GM18499 (cell line): ENCODE measurements at regions not wholly inside any gene's neighbourhood (a gene's known extent, or its start where the extent isn't known, plus 50 kb on each side); places are given as distances from the start of the nearest gene placed in this dataset.
"Not testable (repeated sequence)": the region's sequence is repeated elsewhere in the genome, so short reads cannot be mapped to it uniquely, and the experiment has no call there.

Source experiments
- ATAC-seq: cut with Tn5 transposase; IDR thresholded peaks from one replicate; pipeline ENCODE4 v1.9.1; 2021; ENCODE audit warnings: moderate number of reproducible peaks; ENCODE audit not compliant: insufficient read depth, unreplicated experiment

DNA sequence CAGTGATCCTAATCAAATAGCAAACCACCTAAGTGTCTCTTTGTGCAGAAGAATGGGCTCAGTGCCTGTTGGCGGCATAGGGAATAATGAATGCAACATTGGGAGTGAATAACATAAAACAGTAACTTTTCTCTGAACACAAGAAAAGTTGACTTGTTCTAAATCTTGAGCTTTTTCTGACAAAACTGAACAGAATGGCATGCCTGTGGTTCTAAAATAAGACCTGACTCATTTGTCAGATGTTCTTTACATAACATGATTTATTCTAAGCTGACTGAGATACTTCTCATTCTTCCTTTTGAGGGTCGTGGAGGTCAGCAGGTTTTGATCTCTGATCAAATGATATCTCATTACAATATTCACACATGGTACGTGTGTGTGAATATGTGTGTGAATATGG lies 165.4 kb upstream of the WDR1 start:
- no peak for ATAC-seq

DNA sequence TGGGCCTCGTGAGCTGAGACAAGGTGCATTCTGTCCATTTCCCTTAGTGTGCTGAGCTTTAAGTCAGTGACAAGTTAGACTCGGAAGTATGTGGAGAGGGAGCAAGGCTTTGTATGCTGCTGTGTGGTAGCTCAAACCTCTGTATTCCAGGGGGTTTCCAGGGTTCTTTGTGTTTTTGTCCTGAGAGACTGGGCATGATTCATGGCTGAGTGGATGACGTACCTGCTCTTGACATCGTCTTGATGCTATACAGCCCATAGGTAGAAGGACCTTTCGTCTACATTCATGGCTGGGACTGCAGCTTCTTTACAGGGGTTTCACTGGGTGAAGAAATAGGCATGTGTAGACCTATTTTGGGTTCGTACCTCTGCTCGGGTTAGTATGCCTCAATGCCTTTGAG lies 162.7 kb upstream of the WDR1 start:
- no peak for ATAC-seq

DNA sequence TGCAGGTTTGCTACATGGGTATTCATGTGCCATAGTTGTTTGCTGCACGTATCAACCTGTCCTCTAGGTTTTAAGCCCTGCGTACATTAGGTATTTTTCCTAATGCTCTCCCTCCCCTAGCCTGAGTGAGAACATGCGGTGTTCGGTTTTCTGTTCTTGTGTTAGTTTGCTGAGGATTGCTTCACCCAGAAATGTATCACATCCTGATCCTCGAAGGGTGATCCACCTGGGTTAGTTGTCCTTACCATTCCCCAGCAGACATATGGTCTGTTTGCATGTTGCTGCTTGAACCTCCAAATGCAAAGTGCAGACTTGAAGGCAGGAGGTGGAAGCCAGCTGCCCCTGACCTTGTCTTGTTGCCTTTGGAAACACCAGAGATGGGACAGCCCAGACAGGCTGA lies 161.5 kb upstream of the WDR1 start:
- no peak for ATAC-seq

DNA sequence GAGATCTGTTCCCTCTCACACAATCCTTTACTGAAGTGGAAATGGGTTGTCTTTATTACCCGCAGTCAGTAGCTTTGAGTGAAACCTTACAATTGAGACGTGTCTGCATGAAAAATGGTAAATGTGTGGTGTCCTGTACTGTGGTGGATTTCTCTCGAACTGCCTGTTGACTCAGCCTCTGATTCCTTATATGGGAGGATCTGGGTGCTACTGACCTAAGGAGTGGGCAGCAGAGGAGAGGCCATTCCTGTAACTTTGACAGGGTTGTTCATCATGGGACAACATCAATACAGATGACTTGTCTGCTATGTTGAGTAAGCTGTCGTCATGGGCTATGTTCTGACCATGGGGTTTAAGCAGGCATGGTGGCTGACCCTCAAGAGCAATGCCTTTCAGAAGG lies 159.6 kb upstream of the WDR1 start:
- no peak for ATAC-seq

DNA sequence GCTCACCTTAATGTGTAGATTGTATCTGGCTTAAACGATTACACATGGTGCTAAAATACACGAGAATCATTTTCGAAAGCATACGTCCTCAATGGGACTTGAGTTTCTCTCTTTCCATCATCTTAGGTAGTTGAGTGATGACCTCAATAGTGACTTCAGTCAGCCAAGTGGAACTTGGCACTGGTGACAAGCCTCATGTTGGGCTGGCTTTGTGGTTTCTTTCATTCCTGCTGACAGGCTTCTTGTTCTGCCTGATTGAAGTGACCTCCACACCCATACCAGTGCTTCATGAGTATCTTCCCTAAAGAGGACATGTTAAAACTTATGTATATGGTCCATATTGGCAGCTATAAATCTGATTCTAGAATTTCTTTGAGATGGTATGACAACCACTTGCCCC lies 159.1 kb upstream of the WDR1 start:
- no peak for ATAC-seq

DNA sequence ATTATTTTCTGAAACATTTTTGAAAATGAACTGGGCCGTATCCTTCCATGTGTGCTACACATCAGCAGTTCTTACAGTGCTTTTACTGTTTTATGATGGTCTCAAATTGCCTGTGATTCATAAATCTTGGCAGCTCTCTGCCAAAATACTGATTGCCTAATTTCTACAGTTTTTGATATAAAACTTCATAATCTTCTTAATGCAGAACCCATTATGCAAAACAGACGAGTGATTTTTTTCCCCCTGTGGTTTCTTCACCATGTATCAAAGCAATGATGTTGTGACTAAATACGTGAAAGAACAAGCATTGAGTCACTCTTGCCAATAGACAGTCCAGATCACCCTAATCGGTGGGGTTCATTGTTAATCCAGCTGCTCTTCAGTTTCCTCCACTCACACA lies 156.4 kb upstream of the WDR1 start:
- ATAC-seq = no peak

DNA sequence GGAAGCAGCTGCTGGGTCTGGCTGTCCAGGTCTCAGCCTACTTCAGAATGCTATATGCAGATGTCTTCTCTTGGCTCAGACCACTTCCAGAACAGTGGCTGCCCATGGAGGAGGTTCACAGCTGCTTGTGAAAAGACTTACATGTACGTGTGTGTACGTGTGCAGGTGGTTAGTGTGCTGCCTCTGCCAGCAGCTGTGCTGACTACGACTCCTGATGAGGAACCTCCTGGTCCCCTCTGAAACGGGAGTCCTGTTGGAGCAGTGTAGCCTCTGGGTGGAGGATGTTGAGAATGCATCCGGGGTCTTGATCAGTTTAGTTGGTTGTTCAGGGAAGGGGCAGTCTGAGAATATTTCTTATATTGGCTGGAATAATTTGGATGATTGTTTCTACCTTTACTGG lies 155.9 kb upstream of the WDR1 start:
- no peak for ATAC-seq

DNA sequence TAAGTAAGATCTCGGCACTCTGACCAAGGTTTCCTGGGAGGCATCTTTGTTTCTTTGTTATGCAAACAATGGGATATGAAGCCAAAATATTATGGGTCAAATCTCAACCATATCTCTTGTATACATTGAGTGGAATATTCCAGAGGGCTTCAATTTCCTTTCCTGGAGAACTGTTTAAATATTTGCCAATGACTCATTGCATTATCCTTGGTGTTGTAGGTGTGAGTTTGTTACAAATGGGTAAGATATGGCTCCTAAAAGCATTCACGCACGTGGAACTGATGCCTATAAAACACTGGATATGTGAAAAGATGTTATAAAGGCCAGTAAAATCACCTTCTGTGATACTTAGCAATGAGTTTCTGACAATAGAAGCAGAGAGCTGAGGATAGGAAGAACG lies 150.5 kb upstream of the WDR1 start:
- ATAC-seq = no peak

DNA sequence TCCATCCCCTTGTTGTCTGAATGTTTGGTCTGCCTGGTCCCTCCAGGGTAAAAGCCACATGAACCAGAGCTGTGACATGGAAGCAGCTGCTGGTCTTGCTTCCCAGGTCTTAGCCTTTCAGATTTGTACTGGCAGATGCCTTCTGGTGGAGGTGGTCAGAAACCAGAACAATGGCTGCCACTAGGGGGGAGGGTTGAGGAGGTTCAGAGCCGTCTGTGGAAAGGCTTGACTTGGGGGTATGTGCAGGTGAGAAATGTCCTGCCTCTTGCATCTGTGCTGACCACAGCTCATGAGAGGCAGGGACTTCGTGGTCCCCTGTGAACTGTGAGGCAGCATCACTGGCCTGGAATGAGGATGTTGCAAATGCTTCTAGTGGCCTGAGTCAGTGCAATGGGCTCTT lies 144.2 kb upstream of the WDR1 start:
- ATAC-seq = no peak

DNA sequence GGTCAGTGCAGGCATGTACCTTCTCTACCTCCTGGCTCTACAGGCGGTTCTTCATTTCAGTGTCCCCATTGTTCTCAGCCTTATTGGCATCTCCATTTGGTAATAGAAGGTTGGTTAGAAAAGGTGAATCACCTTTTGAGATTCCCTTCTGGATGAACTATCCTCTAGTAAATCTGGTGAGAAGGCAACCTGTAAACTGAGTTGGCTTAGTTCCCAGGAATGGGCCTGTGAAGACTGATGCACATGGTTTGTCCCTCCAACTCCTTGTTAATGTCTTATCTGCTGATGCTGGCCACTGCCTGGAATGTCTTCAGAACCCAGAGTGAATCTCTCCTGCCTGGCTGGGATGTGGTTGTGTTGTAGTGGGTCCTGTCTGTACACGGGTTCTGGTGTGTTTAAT lies 143.4 kb upstream of the WDR1 start:
- no peak for ATAC-seq

DNA sequence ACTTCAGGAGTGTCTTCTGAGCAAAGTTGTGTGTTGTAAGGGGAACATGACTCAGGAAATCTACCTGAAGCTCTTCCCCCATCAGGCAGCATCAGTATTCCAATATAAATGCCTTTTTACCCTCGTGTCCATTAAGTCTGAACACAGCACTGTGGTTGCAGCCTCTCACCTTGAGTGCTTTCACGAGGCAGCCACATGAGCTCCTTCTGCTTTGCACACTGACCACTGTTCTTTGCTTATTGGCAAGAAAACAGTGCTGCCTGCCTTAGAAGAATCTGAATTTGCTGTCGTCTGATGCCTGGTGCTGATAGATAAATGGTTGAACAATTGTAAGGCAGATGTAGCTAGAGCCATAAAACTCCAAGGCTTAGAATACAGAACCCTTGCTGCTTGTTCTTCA lies 139.6 kb upstream of the WDR1 start:
- no peak for ATAC-seq

DNA sequence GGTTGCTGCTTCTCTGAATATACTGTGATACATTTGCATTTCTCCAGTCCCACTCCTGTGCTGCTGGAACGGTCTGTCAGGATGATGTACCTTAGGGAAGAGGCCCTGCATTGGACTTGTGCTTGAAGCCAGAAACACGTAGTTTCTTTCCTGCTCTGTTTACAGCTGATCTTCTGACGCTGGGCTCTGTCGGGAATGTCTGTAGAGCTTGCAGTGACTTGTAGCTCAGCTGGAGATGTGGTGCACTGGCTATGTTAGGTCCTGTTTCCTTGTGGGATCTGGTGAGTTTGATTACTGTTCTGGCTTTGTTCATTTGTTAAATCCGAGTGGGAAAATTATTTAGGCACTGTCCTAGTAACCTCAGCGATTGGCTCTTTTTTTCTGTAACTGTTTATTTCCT lies 137.2 kb upstream of the WDR1 start:
- no peak for ATAC-seq

DNA sequence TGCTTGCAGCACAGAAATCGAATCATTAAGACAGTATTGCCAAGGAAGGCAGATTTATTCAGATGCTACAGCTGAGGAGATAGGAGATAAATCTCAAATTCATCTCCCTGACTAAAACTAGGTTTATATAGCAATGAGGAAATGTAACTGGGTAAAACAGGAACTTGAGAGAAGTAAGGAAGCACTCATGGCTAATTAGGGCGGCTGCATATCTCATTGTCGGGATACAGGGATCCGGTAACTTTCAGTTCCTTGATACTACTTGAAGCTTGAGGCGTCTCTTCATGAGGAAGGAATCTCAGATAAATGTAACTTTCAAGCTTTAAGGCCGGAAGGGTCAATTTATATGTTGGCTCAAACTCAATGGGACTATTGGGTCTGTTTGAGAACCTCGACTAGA lies 129.2 kb upstream of the WDR1 start:
- no peak for ATAC-seq

DNA sequence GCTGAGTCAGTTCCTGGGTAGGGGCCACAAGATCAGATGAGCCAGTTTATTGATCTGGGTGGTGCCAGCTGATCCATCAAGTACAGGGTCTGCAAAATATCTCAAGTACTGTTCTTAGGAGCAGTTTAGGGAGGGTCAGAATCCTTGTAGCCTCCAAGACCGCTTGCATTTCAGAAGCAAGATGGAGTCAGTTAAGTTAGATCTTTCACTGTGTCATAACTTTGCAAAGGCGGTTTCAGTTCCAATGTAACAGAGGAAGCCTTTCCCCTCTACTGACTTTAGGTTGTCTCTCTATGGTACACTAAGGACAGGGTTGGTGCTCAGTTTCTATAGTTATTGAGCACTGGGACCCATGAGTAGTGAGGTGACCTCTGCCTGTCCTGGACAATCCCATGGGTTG lies 127.3 kb upstream of the WDR1 start:
- ATAC-seq = no peak

DNA sequence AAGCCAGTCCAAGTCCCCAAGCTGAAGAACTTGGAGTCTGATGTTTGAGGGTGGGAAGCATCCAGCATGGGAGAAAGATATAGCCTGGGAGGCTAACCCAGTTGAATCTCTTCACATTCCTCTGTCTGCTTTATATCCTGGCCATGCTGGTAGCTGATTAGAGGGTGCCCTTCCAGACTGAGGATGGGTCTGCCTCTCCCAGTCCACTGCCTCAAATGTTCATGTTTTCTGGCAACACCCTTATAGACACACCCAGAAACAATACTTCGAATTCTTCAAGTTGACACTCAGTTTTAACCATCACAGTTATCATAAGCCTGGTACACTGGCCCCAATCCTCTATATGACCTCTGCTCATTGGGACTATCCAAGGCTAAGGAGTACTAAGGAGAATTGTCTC lies 124.1 kb upstream of the WDR1 start:
- ATAC-seq = no peak

DNA sequence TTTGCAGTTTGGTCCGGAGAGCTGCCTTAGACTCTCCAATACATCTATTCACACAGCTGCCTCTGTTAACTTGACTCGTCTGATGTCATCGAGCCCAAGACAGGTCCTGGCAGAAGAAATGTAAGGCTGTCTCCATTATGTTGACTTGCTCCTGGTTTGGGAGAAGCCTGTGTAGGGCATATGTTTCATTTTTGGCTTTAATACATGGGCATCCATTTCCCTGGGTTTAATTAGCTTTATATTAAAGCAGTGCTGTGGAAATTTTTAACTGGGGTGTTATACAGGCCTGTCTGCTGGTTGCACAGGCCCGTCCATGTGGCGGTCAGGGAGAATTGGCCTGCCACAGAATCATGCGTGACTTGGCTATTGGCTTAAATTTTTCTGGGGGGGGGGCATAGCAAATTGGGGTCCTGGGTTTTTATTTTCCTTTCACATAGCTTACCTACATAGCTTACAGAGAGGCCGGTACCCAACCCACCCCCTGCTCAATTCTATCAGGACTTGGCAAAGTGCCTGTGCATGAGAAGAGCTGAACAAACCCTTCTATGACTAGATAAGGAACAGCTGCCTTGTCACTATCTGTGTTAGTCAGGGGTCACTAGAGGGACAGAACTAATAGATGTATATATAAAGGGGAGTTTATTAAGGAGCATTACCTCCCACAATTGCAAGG lies 123.5 kb upstream of the WDR1 start:
- ATAC-seq = no peak

DNA sequence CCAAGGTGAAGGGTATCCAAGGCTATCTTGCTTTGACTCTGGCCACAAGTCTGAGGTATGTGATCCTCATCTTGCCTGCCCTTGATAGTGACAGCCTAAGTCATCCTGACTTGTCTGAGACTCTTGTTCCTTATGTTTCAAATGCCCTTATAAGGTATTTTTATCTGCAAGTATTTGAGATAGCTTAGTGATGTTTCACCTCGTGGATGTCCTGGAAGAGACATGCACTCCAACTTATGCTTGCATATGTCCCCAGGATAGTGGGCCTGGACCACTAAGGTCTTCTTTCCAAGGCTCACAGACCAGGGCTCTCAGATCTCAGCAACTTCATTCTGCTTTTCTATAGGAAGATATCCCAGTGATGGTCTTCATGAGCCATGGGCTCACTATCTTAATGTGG lies 120.5 kb upstream of the WDR1 start:
- ATAC-seq = no peak

DNA sequence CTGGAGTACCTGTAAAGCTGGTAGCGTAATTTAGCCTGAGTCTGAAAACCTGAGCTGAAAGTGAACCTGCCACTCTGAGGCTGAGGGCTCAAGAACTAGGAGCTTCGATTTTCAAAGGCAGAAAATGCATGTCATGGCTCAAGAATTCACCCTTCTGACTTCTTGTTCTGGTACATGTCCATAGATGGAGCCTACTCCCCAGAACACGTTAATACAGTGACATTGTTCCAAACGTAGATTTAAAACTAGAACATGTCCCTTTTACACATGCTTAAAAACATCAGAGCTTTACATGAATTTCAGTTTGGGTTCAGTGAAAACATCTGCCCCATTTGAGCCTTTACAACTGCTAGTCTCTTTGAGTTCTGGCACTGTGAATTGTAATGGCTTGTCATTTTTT lies 115.5 kb upstream of the WDR1 start:
- no peak for ATAC-seq

DNA sequence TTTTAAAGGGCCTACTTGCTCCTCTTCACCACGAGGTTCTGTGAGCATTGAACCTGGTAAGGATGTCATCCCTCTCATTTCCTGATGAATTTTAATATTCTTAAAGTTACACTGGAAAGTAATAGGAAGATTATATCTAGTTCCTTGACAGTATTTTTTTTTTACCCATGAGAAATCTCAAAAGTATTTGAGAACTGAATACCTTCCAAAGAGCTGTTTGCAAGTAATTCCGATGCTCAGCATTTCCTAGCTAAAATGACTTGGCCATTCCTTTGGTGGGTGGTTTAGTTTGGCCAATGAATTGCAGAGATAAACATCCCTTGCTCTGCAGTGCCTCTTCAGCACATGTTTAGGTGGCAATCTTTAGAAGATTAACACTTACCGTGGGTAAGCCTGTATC lies 110.2 kb upstream of the WDR1 start:
- ATAC-seq = no peak

DNA sequence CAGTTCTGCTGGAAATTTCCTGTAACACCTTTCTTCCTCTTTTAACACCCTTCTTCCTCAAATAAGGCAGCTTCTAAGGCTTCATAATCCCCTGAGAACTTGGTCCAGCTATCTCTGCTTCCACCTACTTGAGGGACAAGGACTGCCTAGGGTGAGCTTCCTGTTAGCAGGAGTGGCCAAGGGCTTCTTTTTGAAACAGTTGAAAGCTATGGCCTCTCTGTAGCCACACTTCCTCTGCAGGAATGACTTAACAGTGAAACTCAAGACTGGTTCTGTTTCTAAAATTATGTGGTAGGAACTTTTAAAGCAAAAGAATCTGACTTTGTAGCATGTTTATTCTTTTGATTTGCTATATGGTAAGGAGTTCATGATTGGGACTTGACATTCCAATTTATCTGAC lies 108.5 kb upstream of the WDR1 start:
- ATAC-seq = no peak

DNA sequence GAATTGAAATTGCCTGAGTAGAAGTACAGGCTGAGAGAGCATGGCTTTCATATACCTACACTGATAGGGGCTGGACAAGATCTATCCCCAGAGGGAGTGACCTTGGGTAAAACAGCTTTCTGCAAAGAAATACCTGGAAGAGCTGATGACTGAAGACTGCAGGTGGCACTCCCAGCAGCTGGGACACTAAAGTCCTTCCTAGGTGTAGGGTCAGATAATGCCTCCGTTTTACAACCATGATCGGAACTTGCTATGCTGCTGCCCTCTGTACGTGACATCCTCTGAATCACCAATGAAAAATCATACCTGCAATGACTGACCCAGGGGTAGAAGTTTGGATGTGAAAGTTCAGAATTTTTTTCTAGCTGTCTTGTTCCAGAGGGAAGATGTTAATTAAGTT lies 107.2 kb upstream of the WDR1 start:
- no peak for ATAC-seq

DNA sequence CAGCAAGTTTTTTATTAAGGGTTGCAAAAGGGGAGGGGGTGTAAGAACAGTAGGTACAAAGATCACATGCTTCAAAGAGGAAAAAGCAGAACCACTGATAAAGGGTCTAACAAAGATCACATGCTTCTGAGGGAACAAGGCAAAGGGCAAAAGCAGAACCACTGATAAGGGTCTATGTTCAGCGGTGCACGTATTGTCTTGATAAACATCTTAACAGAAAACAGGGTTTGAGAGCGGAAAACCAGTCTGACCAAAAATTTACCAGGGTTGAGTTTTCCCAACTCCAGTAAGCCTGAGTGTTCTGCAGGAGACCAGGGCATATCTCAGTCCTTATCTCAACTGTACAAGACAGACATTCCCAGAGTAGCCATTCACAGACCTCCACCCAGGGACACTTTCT lies 96.9 kb upstream of the WDR1 start:
- not testable (repeated sequence) for ATAC-seq

DNA sequence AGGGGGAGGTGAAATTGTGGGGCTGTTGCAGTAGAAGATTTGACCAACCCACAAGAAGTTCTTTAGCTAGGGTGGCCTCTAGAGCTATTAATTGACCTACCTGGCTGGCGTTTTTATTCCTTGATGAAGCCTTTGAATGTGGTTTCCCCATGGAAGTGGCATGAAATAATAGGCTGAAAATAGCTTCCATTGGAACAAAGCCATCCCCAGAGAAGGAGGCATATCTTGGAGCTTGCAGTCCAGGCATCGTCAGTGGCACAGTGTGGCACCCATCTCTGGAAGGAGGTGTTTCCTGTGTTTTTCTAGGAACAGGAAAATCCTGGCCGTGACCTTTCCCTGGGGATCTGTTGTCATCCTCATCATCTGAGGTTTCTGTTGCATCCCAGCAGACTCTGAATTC lies 96.3 kb upstream of the WDR1 start:
- no peak for ATAC-seq
